Fibroblast of the conjunctiva (primary cell): ENCODE measurements at regions not wholly inside any gene's neighbourhood (a gene's known extent, or its start where the extent isn't known, plus 50 kb on each side); places are given as distances from the start of the nearest gene placed in this dataset.

Source experiments
- DNase-seq: peaks from one replicate; pipeline ENCODE4 v3.0.0-alpha.2; 2010; ENCODE audit warnings: low read depth

DNA sequence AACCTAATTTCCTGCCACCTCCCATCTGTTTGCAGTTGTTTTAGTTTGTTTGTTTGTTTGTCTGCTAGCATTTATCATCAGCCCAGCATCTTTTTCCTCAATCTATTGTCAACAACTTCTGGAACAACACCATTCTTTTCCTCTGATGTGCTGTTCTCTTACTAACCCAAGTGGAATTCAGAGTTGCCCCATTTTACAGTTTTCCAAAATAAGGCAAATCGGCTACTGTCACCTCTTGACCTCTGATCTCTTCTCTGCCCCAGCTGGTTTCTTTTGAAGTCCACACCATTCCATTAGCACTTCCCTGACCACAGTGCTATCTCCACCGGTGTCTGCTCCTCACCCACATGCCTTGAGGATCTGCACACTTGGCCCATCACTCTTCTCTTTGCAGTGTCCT is 102.4 kb downstream of the EFNB2 start:
- no peak for DNase-seq

DNA sequence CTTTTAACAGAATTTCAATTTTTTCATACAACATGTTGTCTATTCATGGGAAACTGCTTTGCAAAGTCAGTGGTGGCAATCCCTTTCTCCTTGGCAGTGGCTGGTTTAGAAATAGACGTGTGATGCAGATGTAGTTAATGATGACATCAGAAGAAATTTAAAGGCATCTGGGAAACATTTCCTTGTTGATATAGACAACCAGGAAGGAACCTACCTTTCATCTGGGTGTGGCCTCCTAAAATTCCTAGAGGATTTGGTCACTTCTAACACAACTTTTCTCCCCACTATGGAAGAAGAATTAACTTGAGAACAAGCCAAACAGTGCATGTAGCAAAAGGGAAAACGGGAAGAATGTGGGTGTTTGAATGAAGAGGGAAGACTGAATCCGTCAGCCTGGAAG is 102.8 kb downstream of the EFNB2 start:
- no peak for DNase-seq

DNA sequence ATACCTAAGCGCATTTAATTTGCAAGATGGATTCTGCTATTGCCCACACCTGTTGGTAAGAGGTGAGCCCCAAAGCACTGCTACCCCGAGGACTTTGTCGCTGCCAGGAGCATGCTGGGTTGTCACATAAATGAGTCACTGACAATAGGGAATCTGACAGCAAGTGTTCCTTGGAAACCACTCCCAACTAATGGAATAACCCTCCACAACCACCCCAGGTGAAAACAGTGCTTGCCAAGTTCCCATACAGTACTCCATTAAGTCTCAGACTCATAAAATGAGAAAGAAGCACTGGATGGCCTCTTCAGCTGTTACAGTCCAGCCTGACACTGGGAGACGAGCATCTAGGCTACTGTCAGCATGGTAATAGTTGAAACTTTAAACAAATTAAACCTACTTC is 108.6 kb downstream of the EFNB2 start:
- DNase-seq, result no peak

GRCh38 chr13:106425661-106426060 is 109.8 kb downstream of the EFNB2 start:
- no peak for DNase-seq

DNA sequence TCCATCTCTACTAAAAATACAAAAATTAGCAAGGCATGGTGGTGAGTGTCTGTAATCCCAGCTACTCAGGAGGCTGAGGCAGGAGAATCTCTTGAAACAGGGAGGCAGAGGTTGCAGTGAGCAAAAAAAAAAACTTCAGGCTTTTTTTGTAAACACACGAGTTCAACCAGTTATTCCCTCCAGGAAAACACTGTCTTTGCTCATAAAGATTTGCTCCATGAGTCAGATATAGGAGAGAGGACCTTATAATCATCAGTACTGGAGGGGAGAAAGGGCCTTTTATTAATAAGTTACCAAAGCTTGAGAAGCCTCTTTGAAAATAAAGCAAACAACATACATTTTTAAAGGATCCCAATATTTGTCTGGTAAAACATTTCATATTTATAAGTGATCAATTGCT is 110.7 kb downstream of the EFNB2 start:
- DNase-seq, result no peak

DNA sequence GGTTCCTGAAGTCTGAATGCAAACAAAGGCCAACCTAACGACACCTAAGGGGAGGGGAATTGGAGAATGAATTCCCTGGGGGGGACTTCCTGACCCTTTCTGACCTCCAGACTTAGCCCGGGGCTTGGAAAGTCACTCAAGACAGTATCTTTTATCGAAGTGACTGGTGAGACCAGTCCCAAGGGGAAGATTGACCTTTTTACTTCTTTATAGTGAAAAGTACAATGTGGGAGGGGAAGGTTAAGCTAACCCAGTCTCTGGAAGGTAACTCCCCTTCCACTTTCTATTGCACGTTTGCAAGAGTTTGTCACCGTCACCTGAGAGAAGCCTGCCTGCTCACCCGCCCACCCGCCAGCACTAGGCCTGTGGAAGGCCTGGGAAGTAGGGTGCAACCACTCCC is 111.9 kb downstream of the EFNB2 start:
- DNase-seq, result no peak

DNA sequence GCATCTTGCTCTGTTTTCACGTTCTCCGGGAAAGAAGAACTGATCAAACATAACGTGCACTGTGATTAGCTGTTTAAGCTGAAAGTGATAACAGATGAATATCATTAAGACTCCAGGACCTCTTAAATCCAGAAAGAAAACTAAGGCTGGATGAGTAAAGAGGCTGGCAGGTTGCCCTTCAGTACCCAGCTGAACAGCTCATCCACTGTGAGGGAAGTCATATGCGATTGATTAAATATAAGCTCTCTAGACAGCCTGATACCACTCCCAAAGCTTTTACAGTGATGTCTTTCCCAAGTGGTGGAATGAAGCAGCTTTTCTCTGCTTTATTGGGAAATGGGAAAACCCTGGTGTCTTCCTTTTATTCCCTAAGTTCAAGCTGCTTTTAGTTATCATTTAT is 116.9 kb downstream of the EFNB2 start:
- peak; percentile 87 for DNase-seq

GRCh38 chr13:106417467-106418110 is 117.9 kb downstream of the EFNB2 start:
- DNase-seq, result no peak

DNA sequence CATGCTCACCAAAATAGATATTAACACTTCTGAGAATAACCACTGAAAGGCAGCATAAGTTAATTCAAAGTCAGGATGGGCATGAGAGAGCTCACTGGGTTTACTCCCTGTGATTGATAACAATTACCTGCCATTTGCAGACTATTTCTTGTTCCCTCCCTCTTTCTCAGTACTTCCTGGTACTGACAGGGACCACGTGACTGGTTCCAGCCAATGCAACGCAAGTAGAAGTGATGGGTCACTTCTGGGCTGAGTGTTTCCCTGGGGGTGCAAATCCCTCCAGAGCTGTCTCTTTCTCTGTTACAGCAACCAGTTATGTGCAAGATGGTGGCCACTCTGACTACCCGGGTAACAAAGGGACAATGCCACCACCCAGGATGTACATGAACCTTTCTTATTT is 118.8 kb downstream of the EFNB2 start:
- no peak for DNase-seq

DNA sequence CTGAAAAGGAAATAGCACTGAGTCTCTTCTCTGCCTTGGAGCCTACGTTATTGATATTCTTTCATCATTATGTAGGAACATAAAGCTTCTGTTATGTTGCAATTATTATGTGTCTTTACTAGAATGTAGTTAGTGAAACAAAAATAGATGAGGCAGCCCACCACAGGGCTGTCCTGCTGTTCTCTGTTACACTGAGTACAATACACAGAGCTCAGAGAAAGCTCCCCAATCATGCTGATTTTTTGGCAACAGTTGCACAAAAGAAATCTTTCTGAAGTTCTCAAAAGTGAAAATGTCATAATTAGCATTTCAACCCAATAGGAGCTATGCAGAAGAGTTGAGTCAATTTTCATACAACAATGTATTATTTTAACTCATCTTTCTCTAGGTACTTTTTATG is 119.5 kb downstream of the EFNB2 start:
- DNase-seq, result no peak

DNA sequence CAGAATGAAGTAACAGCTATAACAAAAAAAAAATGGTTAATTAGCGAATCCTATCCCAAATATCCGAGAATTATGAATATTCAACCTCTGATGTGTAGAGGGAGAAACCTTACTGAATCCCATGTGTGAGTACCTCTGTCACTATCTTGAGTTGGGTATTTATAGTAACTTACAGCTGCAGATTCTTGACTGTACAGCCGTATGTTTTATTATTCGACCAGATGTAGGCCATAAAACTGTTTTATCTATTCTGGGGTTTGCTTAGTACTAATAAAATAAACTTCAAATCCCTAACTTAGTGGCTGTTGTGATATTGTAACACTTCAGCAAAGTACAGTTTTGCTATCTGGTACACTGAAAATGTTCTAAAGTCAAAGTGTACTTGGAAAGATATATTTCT is 120.0 kb downstream of the EFNB2 start:
- no peak for DNase-seq

GRCh38 chr13:106407338-106407737 is 128.1 kb downstream of the EFNB2 start:
- no peak for DNase-seq

- no peak for DNase-seq
Observed at GRCh38 chr13:106405731-106406130, 129.7 kb downstream of the EFNB2 start.

DNA sequence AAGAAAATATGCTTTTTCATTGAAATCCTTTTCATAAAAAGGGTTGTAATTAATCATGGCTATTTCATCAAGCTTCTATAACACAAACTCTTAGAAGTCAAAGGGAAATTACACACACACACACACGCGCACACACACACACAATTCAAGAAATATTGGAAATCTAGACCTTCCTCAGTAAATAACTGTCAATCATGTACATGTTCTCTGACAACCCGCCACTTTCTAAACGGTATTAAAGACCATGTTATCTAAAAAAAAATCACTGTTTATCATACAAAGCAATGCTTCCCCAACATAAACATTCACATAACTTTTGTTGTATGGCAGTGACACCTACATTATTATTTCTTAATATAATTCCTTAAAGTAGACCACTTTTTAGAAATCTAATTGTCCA is 132.2 kb downstream of the EFNB2 start:
- DNase-seq, result no peak

- no peak for DNase-seq
Observed at GRCh38 chr13:106402866-106403265, 132.6 kb downstream of the EFNB2 start.

- no peak for DNase-seq
Observed at GRCh38 chr13:106401081-106401480, 134.4 kb downstream of the EFNB2 start.

- DNase-seq, result no peak
Observed at GRCh38 chr13:106400289-106400688, 135.2 kb downstream of the EFNB2 start.

- no peak for DNase-seq
Observed at GRCh38 chr13:106398289-106398688, 137.2 kb downstream of the EFNB2 start.

DNA sequence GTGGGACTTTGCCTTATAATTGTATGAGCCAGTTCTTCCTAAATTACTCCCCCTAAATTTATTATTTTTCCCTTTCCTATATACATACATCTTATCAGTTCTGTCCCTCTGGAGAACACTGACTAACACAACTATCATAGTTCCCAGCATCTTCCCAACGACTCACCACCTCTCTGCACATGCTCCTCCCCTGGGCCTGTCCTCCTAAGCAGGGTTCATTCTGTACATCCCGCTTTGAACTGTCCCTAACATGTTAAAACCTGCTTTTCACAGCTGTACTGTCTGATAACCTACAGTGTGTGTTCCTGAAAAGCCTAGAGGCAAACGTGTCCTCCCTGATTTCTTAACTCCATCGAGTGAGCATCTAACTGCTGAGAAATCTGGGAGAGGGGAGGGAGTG is 141.7 kb downstream of the EFNB2 start:
- no peak for DNase-seq

DNA sequence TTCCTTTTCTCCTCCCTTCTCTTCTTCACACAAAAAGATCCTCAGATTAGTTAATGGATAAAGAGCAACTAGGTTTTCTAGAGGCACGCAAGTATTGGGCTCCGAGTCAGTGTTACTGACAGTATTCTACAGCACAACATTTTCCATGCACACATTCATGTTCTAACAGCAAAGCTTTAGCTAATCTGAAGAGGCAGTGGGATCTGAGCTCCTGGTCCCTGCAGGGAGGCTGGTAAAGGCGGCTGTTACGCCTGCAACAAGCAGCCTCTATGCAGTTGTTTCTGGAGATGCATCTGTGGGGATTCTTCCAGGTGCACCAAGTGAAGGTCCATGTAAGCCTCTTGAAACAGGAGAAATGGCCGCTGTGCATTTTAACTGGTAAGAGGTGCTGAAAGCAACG is 143.8 kb downstream of the EFNB2 start:
- no peak for DNase-seq

- no peak for DNase-seq
Observed at GRCh38 chr13:106391271-106391670, 144.2 kb downstream of the EFNB2 start.

GRCh38 chr13:106390367-106390766 is 145.1 kb downstream of the EFNB2 start:
- DNase-seq, result no peak

DNA sequence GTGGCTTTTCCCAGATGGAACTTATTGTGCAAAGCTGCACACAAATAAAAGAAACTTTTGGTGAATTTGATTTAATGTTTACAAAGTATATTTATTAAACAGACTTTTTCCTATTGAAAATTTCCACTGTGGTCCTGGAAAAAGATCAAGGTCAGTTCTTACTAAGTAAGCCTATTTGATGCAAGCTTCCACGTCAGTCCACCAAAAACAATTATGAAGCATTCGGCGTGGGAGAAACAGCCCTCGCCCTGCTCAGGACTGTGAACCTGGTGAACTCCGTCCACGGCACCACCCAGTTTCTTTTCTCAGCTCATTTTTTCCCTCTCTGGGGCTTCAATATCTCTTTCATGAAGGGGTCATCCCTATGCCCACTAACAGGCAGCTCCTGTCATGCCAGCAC is 149.8 kb downstream of the EFNB2 start:
- no peak for DNase-seq

- DNase-seq, result no peak
Observed at GRCh38 chr13:106384516-106384915, 150.9 kb downstream of the EFNB2 start.

- DNase-seq, result no peak
Observed at GRCh38 chr13:106383791-106384190, 151.7 kb downstream of the EFNB2 start.
